A673 (cell line): ENCODE measurements at regions not wholly inside any gene's neighbourhood (a gene's known extent, or its start where the extent isn't known, plus 50 kb on each side); places are given as distances from the start of the nearest gene placed in this dataset.

ENCODE experiments used
- BruUV-seq: library from RNA; stranded (reverse); fragments of 400-500 nt; replicated peaks from 2 replicates; lab custom pipeline; 2021; lab: Mats Ljungman, UMichigan
- CTCF ChIA-PET: fragments of 300-600 bp; sonication (Branson Sonifier 250); formaldehyde crosslinking; loops from one replicate; lab custom pipeline; 2022; ENCODE audit warnings: antibody characterized with exemption; lab: Charles Lee
- POLR2A ChIA-PET: fragments of 300-600 bp; sonication (Branson Sonifier 250); formaldehyde crosslinking; loops from one replicate; lab custom pipeline; 2022; ENCODE audit warnings: antibody characterized with exemption; ENCODE audit not compliant: low non-redundant PET; lab: Charles Lee
- DNase-seq: peaks from one replicate; pipeline ENCODE4 v3.0.0-alpha.2; 2015; ENCODE audit warnings: low spot score
- H3K27ac ChIP-seq: fragments of 200-600 bp; sonication (generic); 2 replicates; pipeline ENCODE4 v1.5.1; 2016; ENCODE audit warnings: mixed run types, low read depth, mild to moderate bottlenecking, mixed read lengths, antibody characterized with exemption, low read length; ENCODE audit not compliant: poor library complexity, severe bottlenecking
- H3K27me3 ChIP-seq: fragments of 200-600 bp; sonication (generic); replicated peaks from 2 replicates; pipeline ENCODE4 v1.6.1; 2017; ENCODE audit warnings: mixed run types, low read depth, mild to moderate bottlenecking, mixed read lengths, antibody characterized with exemption, low read length; ENCODE audit not compliant: insufficient read depth, poor library complexity
- H3K36me3 ChIP-seq: fragments of 200-600 bp; sonication (generic); 2 replicates; pipeline ENCODE4 v1.6.1; 2016; ENCODE audit warnings: mixed run types, mild to moderate bottlenecking, mixed read lengths, antibody characterized with exemption, low read length; ENCODE audit not compliant: insufficient read depth, poor library complexity, severe bottlenecking
- H3K4me1 ChIP-seq: fragments of 200-600 bp; sonication (generic); 2 replicates; pipeline ENCODE4 v1.6.1; 2017; ENCODE audit warnings: mixed run types, mild to moderate bottlenecking, mixed read lengths, antibody characterized with exemption, low read length; ENCODE audit not compliant: insufficient read depth, poor library complexity, severe bottlenecking
- H3K4me3 ChIP-seq: fragments of 200-600 bp; sonication (generic); 2 replicates; pipeline ENCODE4 v1.5.1; 2016; ENCODE audit warnings: low read depth, mixed run types, mild to moderate bottlenecking, mixed read lengths, low read length; ENCODE audit not compliant: poor library complexity, severe bottlenecking
- H3K9me3 ChIP-seq: fragments of 200-600 bp; sonication (generic); 2 replicates; pipeline ENCODE4 v1.6.1; 2016; ENCODE audit warnings: mixed run types, low read depth, mild to moderate bottlenecking, mixed read lengths, antibody characterized with exemption, low read length; ENCODE audit not compliant: poor library complexity, severe bottlenecking
- CTCF ChIP-seq: fragments of 300-800, 200-600 bp; sonication (generic); conservative IDR thresholded peaks from 2 replicates; pipeline ENCODE4 v1.5.1; 2017; ENCODE audit warnings: low read depth, mild to moderate bottlenecking, antibody characterized with exemption, low read length, moderate library complexity, mixed read lengths
- EZH2 ChIP-seq: fragments of 200-600 bp; sonication (generic); IDR thresholded peaks from 2 replicates; pipeline ENCODE4 v1.6.1; 2017; ENCODE audit warnings: borderline replicate concordance, low read depth, mild to moderate bottlenecking, mixed read lengths, antibody characterized with exemption, low read length; ENCODE audit not compliant: poor library complexity, severe bottlenecking
- intact Hi-C: fragments of 100-400 bp; cut with micrococcal nuclease; formaldehyde crosslinking; loops from one replicate; pipeline ENCODE4 v1.10.0; 2022; ENCODE audit not compliant: unreplicated experiment

DNA sequence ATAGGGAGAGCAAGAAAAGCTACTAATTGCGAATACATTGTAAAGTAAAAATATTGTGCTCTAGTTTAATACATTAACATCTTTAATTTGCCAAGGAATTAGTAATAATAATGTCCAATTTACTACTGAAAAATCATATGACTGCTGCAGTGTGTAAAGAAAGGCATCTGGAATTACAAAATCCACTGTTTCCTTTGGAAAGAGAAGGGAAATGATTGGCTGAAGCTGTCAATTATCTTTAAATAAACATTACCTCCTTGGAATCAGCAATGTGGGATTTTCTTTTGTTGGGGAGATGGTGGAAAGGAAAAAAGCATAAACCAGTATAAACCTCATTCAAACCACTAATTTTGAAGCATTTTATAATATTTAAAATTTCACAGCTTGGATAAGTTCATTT is 276.0 kb downstream of the MAP2K6 start:
- H3K27ac ChIP-seq: no peak overlapping the region
- peaks cover 3% of the 10 kb centered on the region for H3K27me3 ChIP-seq
- no peak for TF ChIP-seq EZH2
- TF ChIP-seq CTCF: no peak
- ChIA-PET CTCF (no interaction called here), POLR2A (no interaction called here)
- no peaks in the 10 kb centered on the region for H3K9me3 ChIP-seq
- DNase-seq: no peak
- intact Hi-C loops: loop anchor here (5.0 kb wide), 1 partner anchor 37 kb away; no protein-coding TSS in a partner anchor
- H3K4me3 ChIP-seq: no peak overlapping the region
- BruUV-seq: no TSS peak
- no peaks in the 10 kb centered on the region for H3K4me1 ChIP-seq
- H3K36me3 ChIP-seq: no peaks in the 10 kb centered on the region

GRCh38 chr17:69692171-69692570 is 277.7 kb downstream of the MAP2K6 start:
- H3K4me1 ChIP-seq: no peaks in the 10 kb centered on the region
- no peaks in the 10 kb centered on the region for H3K36me3 ChIP-seq
- no peak overlapping the region for H3K4me3 ChIP-seq
- POLR2A ChIA-PET: no interaction called here
- no peak overlapping the region for H3K27ac ChIP-seq
- BruUV-seq: no TSS peak
- no peak for DNase-seq
- intact Hi-C loops: loop anchor here (5.0 kb wide), 1 partner anchor 35 kb away; no protein-coding TSS in a partner anchor
- CTCF ChIA-PET: no interaction called here
- TF ChIP-seq CTCF (no peak), EZH2 (no peak)
- no peaks in the 10 kb centered on the region for H3K9me3 ChIP-seq
- H3K27me3 ChIP-seq: peaks cover 3% of the 10 kb centered on the region

GRCh38 chr17:69695646-69696045 is 281.1 kb downstream of the MAP2K6 start:
- Histone ChIP-seq H3K4me3 (no peak overlapping the region), H3K27me3 (peaks cover 3% of the 10 kb centered on the region), H3K27ac (no peak overlapping the region), H3K9me3 (no peaks in the 10 kb centered on the region), H3K36me3 (no peaks in the 10 kb centered on the region), H3K4me1 (no peaks in the 10 kb centered on the region)
- BruUV-seq: no TSS peak
- CTCF ChIA-PET: no interaction called here
- TF ChIP-seq EZH2 (no peak), CTCF (no peak)
- DNase-seq: no peak
- POLR2A ChIA-PET: no interaction called here
- intact Hi-C loops: no loop called here
